ENCODE measurements at regions not wholly inside any gene's neighbourhood (a gene's known extent, or its start where the extent isn't known, plus 50 kb on each side); places are given as distances from the start of the nearest gene placed in this dataset.
"Not testable (repeated sequence)": the region's sequence is repeated elsewhere in the genome, so short reads cannot be mapped to it uniquely, and the experiment has no call there.

- intact Hi-C loops (cut with micrococcal nuclease); CTCF ChIA-PET (ENCODE audit: low intra/inter-chr PET ratio); H3K4me3 ChIP-seq; POLR2A ChIA-PET; H3K36me3 ChIP-seq (ENCODE audit: control insufficient read depth, insufficient read depth, low read length); H3K4me2 ChIP-seq (ENCODE audit: insufficient read depth, low read length); H4K20me1 ChIP-seq (replicated peaks; ENCODE audit: control insufficient read depth, insufficient read depth, low read length); H3K9me3 ChIP-seq (replicated peaks; ENCODE audit: control insufficient read depth, insufficient read depth, low read depth, low read length); in situ Hi-C loops (cut with MboI); H3K9ac ChIP-seq (ENCODE audit: insufficient read depth in 1 of 2, low read depth in 2 of 2, low read length in 2 of 2); H3K4me1 ChIP-seq (replicated peaks in 1 of 2; ENCODE audit: control insufficient read depth in 2 of 2, insufficient read depth in 2 of 2, low read length in 2 of 2); H3K79me2 ChIP-seq (ENCODE audit: control insufficient read depth, insufficient read depth, low read length); H3K27ac ChIP-seq (ENCODE audit: extremely low read depth, low read depth, low read length); BruUV-seq (replicated peaks); H3K27me3 ChIP-seq (ENCODE audit: control insufficient read depth in 2 of 2, insufficient read depth in 2 of 2, low read length in 2 of 2); FAIRE-seq; DNase-seq (ENCODE audit: extremely low read depth in 1 of 4, low spot score in 3 of 4); ATAC-seq; H2AFZ ChIP-seq (ENCODE audit: low read depth, low read length); H3K9me1 ChIP-seq (ENCODE audit: control insufficient read depth, insufficient read depth, low read length): not testable (repeated sequence)
- 0 out of 2 replicates have a peak, but pooled peaks have one; percentile 3 for TF ChIP-seq ZNF316 (IDR thresholded peaks at IDR 0.05)
- WGBS (ENCODE audit: insufficient coverage, low coverage, missing lambda C conversion rate), result 24% methylated on average over 1 of the region's 3 CpGs
Observed at GRCh38 chr16:22585431-22585830, 74.7 kb downstream of the NPIPB5 start.

DNA sequence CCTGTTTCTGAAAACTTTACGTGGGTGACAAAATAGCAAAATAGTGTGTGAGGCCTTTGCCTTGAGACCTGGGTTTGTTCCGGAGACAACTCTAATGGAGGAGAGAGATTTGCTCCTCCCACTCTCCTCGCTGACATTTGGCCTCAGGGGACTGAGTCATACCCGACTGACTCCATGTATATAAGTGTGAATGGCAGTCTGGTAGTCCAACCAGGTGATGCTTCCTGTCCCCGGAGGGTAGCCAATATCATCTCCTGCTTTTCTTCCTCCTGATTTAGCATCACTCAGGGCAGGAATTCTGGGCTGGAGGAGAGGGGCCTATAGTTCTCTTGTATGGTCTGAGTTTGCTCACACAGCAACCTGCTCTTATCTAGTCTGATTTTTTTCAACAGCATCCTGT, 76.0 kb downstream of the NPIPB5 start:
- H3K9me1 ChIP-seq (ENCODE audit: control insufficient read depth, insufficient read depth, low read length); H3K9ac ChIP-seq (ENCODE audit: insufficient read depth in 1 of 2, low read depth in 2 of 2, low read length in 2 of 2); H4K20me1 ChIP-seq (replicated peaks; ENCODE audit: control insufficient read depth, insufficient read depth, low read length); H3K27me3 ChIP-seq (ENCODE audit: control insufficient read depth in 2 of 2, insufficient read depth in 2 of 2, low read length in 2 of 2); intact Hi-C loops (cut with micrococcal nuclease); H3K4me3 ChIP-seq; H2AFZ ChIP-seq (ENCODE audit: low read depth, low read length); H3K79me2 ChIP-seq (ENCODE audit: control insufficient read depth, insufficient read depth, low read length); CTCF ChIA-PET (ENCODE audit: low intra/inter-chr PET ratio); in situ Hi-C loops (cut with MboI); DNase-seq (ENCODE audit: extremely low read depth in 1 of 4, low spot score in 3 of 4); BruUV-seq (replicated peaks); H3K4me1 ChIP-seq (replicated peaks in 1 of 2; ENCODE audit: control insufficient read depth in 2 of 2, insufficient read depth in 2 of 2, low read length in 2 of 2); H3K36me3 ChIP-seq (ENCODE audit: control insufficient read depth, insufficient read depth, low read length); POLR2A ChIA-PET; H3K4me2 ChIP-seq (ENCODE audit: insufficient read depth, low read length); H3K9me3 ChIP-seq (replicated peaks; ENCODE audit: control insufficient read depth, insufficient read depth, low read depth, low read length); H3K27ac ChIP-seq (ENCODE audit: extremely low read depth, low read depth, low read length): not testable (repeated sequence)
- ATAC-seq, result peak; percentile 71
- peak; percentile 89 for FAIRE-seq
- WGBS (ENCODE audit: insufficient coverage, low coverage, missing lambda C conversion rate), result no CpG with 5 or more reads among the region's 5 CpGs

- POLR2A ChIA-PET; H3K9me3 ChIP-seq (replicated peaks; ENCODE audit: control insufficient read depth, insufficient read depth, low read depth, low read length); H2AFZ ChIP-seq (ENCODE audit: low read depth, low read length); H3K9ac ChIP-seq (ENCODE audit: insufficient read depth in 1 of 2, low read depth in 2 of 2, low read length in 2 of 2); BruUV-seq (replicated peaks); DNase-seq (ENCODE audit: extremely low read depth in 1 of 4, low spot score in 3 of 4); H3K4me1 ChIP-seq (replicated peaks in 1 of 2; ENCODE audit: control insufficient read depth in 2 of 2, insufficient read depth in 2 of 2, low read length in 2 of 2); H3K4me2 ChIP-seq (ENCODE audit: insufficient read depth, low read length); intact Hi-C loops (cut with micrococcal nuclease); H4K20me1 ChIP-seq (replicated peaks; ENCODE audit: control insufficient read depth, insufficient read depth, low read length); CTCF ChIA-PET (ENCODE audit: low intra/inter-chr PET ratio); H3K4me3 ChIP-seq; H3K27ac ChIP-seq (ENCODE audit: extremely low read depth, low read depth, low read length); H3K79me2 ChIP-seq (ENCODE audit: control insufficient read depth, insufficient read depth, low read length); ATAC-seq; H3K36me3 ChIP-seq (ENCODE audit: control insufficient read depth, insufficient read depth, low read length); H3K27me3 ChIP-seq (ENCODE audit: control insufficient read depth in 2 of 2, insufficient read depth in 2 of 2, low read length in 2 of 2); H3K9me1 ChIP-seq (ENCODE audit: control insufficient read depth, insufficient read depth, low read length): not testable (repeated sequence)
- 4% methylated on average over 4 of the region's 4 CpGs for WGBS (ENCODE audit: insufficient coverage, low coverage, missing lambda C conversion rate)
- in situ Hi-C loops (cut with MboI), result loop anchor here (5.0 kb wide), 1 partner anchor 812 kb away; no protein-coding TSS in a partner anchor
- FAIRE-seq, result peak; percentile 32
Observed at GRCh38 chr16:22589757-22590156, 79.1 kb downstream of the NPIPB5 start.

- H4K20me1 ChIP-seq (replicated peaks; ENCODE audit: control insufficient read depth, insufficient read depth, low read length); H3K9me3 ChIP-seq (replicated peaks; ENCODE audit: control insufficient read depth, insufficient read depth, low read depth, low read length); H3K9me1 ChIP-seq (ENCODE audit: control insufficient read depth, insufficient read depth, low read length); H3K4me3 ChIP-seq; H3K4me2 ChIP-seq (ENCODE audit: insufficient read depth, low read length); H2AFZ ChIP-seq (ENCODE audit: low read depth, low read length); intact Hi-C loops (cut with micrococcal nuclease); BruUV-seq (replicated peaks); H3K79me2 ChIP-seq (ENCODE audit: control insufficient read depth, insufficient read depth, low read length); H3K27ac ChIP-seq (ENCODE audit: extremely low read depth, low read depth, low read length); in situ Hi-C loops (cut with MboI); H3K4me1 ChIP-seq (replicated peaks in 1 of 2; ENCODE audit: control insufficient read depth in 2 of 2, insufficient read depth in 2 of 2, low read length in 2 of 2); DNase-seq (ENCODE audit: extremely low read depth in 1 of 4, low spot score in 3 of 4); H3K36me3 ChIP-seq (ENCODE audit: control insufficient read depth, insufficient read depth, low read length); POLR2A ChIA-PET; FAIRE-seq; ATAC-seq; CTCF ChIA-PET (ENCODE audit: low intra/inter-chr PET ratio); H3K27me3 ChIP-seq (ENCODE audit: control insufficient read depth in 2 of 2, insufficient read depth in 2 of 2, low read length in 2 of 2); H3K9ac ChIP-seq (ENCODE audit: insufficient read depth in 1 of 2, low read depth in 2 of 2, low read length in 2 of 2): not testable (repeated sequence)
- no CpG with 5 or more reads among the region's 8 CpGs for WGBS (ENCODE audit: insufficient coverage, low coverage, missing lambda C conversion rate)
Observed at GRCh38 chr16:22596445-22597045, 85.9 kb downstream of the NPIPB5 start.

All from K562 (cell line).